NCI-H526 treated with DMSO at 0.1 percent for 48 hours (cell line): ENCODE measurements at regions not wholly inside any gene's neighbourhood (a gene's known extent, or its start where the extent isn't known, plus 50 kb on each side); places are given as distances from the start of the nearest gene placed in this dataset.

Experiments used
- DNase-seq: peaks from one replicate; lab custom pipeline; 2025; lab: John Stamatoyannopoulos, UW

DNA sequence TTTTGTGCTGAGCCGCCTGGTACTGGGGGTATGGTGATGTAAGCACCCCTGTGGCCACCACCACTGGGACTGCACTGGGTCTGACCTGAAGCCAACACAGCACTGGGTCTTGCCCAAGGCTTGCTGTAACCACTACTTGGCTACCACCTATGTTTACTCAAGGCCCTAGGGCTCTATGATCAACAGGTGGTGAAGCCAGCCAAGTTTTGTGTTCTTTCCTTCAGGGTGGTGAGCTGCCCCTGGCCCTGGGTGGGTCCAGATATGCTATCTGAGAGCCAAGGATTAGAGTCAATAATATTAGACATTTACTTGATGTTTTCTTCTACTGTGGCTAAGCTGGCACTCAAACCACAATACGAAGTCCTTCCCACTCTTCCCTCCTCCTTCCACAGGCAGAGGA, 55.1 kb upstream of the PAGE4 start:
- DNase-seq = no peak

DNA sequence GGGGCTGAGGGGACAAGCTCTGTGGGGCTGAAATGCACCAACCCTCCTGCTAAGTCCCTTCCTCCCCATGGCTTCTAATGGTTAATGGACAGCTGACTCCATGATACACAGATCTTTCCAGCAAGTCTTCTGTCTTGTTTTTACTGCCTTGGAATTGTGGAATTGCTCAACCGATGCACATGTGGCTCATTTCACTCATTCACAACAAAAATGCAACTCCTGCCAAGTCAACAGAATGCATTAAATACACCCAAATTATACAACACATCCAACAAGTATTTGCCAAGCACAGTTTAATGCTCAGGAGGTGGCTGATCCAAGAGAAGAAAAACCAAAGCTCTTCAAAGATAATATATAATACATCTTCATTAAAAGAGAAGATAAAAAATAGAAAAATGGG, 61.9 kb upstream of the PAGE4 start:
- DNase-seq = no peak

DNA sequence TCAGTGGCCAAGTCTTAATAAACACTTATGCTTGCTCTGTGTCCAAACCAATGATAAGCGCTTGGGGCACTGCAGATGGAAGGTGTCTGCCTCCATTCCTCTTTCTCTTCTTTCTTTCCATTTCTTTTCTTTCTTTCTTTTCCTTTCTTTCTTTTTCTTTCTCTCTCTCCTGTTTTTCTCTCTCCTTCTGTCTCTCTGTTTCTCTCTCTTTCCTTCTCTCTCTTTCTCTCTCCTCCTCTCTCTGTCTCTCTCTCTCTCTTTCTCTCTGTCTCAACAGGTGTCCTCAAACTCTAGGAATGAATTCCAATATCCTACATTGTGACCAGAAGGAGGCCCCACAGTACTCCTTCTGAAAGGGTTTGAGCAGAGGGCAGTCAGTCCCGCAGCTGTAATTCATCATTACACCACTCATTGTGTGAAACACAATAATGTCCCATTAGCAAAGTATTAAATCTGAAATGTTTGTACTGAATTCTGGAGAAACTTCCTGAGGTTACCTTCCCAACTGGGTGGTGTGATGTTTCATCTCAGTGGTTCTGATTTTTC, 66.5 kb upstream of the PAGE1 start:
- no peak for DNase-seq

DNA sequence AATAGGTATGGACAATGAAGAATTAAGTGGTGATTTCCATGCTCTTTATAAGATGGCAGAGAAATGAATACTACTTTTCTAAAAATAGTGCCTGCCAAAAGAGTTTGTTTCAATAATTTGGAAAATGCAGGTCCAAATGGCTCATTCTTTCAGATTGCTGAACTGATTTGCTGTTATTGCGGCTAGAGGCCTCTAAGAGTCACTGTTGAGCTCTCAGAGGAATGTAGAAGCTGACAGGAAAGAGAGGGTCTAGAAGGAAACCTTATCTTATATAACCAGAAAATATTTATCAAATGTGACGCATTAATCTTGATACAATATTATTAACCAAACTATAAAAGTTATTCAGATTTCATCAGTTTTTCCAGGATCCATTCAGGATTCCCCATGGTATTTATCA, 65.7 kb upstream of the PAGE1 start:
- DNase-seq = peak; percentile 1

DNA sequence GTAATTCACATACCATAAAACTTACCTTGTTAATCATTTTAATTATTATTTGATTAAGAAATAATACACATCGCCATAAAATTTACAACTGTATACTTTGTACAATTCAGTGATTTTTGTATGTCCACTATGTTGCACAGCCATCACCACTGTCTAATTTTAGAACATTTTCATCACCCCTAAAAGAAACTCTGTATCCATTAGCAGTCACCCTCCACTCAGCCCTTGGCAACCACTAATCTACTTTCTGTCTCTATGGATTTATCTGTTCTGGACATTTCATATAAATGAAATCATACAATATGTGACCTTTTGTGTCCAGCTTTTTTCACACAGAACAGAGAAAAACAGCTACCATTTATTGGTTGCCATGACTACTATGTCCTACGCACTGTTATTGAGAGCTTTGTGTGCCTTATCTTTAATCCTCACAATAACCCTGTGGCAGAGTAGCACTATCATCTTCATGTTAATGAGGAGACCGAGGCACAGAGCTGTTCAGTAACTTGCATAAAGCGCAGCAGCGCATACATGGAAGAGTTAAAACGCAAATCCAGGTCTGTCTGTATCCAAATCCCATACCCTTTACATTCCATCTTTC, 64.6 kb upstream of the PAGE1 start:
- DNase-seq = no peak

DNA sequence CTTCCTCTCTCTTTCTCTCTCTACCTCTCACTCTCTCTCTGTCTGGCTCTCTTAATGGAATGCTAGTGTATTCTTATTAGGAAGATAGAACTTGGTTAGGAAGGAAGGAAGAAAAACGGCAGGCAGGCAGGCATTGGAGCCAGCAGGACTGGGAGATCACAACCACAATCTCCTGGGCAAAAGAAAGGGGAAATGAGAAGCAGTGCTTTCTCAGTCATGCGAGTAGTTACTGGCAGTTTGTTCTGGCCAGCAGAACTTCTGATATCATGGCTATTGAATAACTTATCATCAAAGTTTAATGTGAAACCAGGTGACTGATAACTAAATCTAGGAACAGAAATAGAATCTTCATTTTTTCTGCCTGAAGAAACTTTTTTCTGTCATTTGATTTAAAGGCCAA, 60.9 kb upstream of the PAGE1 start:
- DNase-seq = no peak

DNA sequence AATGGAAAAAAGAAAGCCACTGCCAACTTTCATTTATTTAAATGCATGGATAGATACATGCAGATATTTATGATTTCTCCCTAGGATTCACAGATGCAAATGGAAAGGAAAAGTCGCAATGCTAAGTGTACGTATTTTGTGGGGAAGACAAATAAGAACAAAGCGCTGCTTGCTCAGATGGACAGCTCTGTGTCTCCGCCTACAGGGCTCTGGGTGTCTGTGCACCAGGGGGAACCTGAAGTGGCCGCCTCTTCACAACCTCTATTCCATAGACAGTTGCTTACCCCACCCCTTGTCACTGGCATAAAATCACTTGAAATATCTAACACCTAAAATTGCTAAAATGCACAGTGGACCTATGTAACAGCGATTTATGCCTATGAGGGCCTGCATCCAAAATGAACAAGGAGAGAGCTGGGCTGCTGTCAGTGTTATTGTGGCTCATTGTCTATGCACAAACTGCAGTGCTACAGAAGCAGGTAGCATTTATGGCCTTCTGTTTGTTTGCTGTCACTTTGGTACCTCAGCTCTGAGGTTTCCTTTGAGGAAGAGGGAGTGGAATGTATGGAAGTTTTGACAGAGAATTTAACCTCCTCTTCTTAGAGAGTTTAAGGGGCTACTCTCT, 58.6 kb upstream of the PAGE1 start:
- no peak for DNase-seq

DNA sequence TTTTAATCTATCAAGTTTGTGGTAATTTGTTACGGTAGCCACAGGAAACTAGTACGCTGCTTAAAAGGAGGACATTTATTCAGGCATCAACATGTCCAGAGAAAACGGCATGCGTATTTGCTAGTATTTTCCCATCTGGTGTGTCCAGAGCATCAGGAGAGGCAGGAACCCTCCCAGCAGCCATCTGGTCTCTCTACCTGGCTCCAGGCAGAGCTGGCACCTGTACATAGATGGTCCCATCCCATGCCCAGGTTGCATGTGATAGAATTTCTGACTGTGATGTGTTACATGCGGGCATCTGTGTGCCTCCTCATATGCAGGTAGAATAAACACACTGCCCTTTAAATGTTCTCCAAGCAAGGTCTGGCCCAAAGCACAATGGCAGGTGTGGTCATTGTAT, 57.9 kb upstream of the PAGE1 start:
- no peak for DNase-seq

DNA sequence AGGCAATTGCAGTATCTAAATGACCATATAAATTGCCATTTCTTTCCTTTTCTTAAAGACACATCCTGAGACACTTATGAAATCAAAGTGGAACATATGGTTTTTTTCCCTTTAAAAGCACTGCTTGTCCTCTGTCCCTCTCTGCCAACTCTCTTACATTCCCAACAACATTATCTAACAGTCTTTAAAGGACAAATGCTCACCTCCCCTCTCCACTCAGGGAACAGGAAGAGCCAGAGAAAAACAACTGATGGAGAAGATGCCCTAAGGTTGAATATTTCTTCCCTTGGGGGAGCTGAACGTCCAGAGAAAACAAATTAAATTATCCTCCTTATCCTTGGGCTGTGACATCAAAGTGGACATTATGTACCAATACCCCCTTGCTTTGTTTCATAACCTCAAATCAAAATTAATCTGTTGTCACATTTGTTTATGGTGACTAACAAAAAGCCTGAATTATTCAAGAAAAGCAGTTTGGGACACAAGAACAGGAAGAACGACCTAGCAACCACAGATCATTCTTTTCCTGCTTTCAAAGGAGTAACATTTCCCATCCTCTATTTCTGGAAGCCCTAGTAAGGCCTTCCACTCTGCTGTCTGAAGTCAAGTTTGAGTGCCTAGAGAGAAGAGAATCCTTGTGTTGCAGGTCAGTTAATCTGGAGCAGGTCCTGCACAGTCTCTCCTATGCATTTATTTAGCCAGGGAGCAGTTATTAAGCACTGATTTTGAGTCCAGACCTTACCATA, 52.6 kb upstream of the PAGE1 start:
- no peak for DNase-seq

DNA sequence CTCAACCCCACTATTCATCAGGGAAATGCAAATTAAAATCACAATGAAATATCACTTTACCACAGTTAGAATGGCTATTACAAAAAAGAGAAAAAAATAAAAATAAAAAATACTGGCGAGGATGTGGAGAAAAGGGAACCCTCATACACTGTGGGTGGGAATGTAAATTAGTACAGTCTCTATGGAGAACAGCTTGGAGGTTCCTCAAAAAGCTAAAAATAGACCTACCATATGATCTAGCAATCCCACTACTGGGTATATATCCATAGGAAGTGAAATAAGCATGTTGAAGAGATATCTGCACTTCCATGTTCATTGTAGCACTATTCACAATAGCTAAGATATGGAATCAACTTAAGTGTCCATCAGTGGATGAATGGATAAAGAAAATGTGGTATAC, 50.5 kb upstream of the PAGE1 start:
- no peak for DNase-seq
